ENCODE measurements at regions not wholly inside any gene's neighbourhood (a gene's known extent, or its start where the extent isn't known, plus 50 kb on each side); places are given as distances from the start of the nearest gene placed in this dataset.

DNA sequence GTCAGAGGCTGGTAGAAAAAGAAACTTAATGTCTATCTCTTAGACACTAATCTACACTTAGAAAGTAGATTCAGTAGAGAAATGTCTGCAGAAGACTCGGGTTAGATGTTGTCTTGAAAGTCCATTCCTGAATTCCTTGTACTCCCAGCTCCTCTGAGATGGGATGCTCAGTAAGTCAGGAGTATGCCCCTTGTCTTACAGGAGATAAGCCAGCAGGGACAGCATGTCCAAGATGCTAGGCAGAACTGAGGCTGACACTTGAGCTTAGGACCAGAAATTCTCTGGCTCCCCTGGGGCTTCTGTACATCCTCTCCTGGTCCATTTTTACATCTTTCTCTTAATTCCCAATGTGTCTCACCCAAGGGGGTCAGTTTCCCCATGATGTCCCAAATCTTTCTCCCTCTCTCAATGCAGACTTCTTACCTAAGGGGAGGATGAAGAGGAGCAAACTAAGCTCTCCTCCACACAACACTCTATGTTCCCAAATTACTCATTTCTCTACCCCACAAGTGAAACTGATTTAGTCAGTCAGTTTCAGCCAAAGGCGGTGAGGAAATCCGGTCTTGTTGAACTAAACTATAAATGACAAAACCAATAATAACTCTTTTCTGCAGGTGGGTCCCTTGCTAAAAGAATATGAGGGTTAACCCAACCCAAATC is 558.2 kb upstream of the DIPK2B start (continued):
- no peak for TF ChIP-seq NRL (CRISPR knock-in tag; IDR thresholded peaks at IDR 0.05; ENCODE audit: borderline replicate concordance)
- no peak for TF ChIP-seq ZNF281 (CRISPR knock-in tag; IDR thresholded peaks at IDR 0.05; ENCODE audit: borderline replicate concordance)
- TF ChIP-seq ZNF282 (IDR thresholded peaks at IDR 0.05; ENCODE audit: partially characterized antibody) = no peak
- no peak for TF ChIP-seq NR2F6 (IDR thresholded peaks at IDR 0.05)
- TF ChIP-seq NR2F6 (CRISPR knock-in tag; IDR thresholded peaks at IDR 0.05) = no peak
- no peak for TF ChIP-seq MTA3 (CRISPR knock-in tag; IDR thresholded peaks at IDR 0.05)
- TF ChIP-seq RBM22 (optimal IDR thresholded peaks at IDR 0.05; ENCODE audit: low read length) = no peak

GRCh38 chrX:45758319-45758718 is 557.6 kb upstream of the DIPK2B start:
- no peak overlapping the region for H3K4me3 ChIP-seq (replicated peaks in 1 of 3; ENCODE audit: insufficient read depth in 1 of 3, low read depth in 2 of 3, low read length in 3 of 3)
- no peak overlapping the region for H3K9ac ChIP-seq (ENCODE audit: insufficient read depth, low read depth, low read length)
- H4K20me1 ChIP-seq (ENCODE audit: insufficient read depth, low read length) = no peaks in the 10 kb centered on the region
- peaks cover 5% of the 10 kb centered on the region for H3K79me2 ChIP-seq (ENCODE audit: insufficient read depth, low read length)
- in situ Hi-C loops (cut with HindIII; ENCODE audit: extremely low pct_ligation_motif_present, low pct_unique_long_range_greater_than_20kb) = loop anchor here (25.0 kb wide), 1 partner anchor 246 kb away; no protein-coding TSS in a partner anchor
- ChIA-PET CTCF (ENCODE audit: low intra/inter-chr PET ratio, low total read pairs) (no interaction called here), POLR2A (no interaction called here)
- no TSS peak for BruUV-seq (replicated peaks)
- H3K4me1 ChIP-seq (ENCODE audit: insufficient read depth, low read length) = peaks cover 23% of the 10 kb centered on the region
- ATAC-seq = no peak
- no peak overlapping the region for H3K4me2 ChIP-seq (ENCODE audit: low read depth, low read length)
- no peaks in the 10 kb centered on the region for H3K9me3 ChIP-seq (ENCODE audit: low read length)
- no peak overlapping the region for H3K27ac ChIP-seq (ENCODE audit: extremely low read length, insufficient read depth, low read length)
- H3K36me3 ChIP-seq (replicated peaks in 1 of 2; ENCODE audit: control insufficient read depth in 1 of 2, insufficient read depth in 2 of 2, low read length in 2 of 2) = no peaks in the 10 kb centered on the region; a peak in 1 of 5 replicates
- no peak overlapping the region for H2AFZ ChIP-seq (ENCODE audit: low read length)
- DNase-seq (ENCODE audit: low spot score) = no peak
- 96% methylated on average over 5 of the region's 7 CpGs for WGBS (ENCODE audit: low lambda C conversion rate)
- H3K27me3 ChIP-seq (ENCODE audit: control insufficient read depth in 1 of 2, insufficient read depth in 2 of 2, low read length in 2 of 2) = no peaks in the 10 kb centered on the region
- intact Hi-C loops (cut with micrococcal nuclease; ENCODE audit: unreplicated experiment) = no loop called here
- FAIRE-seq = no peak
- TF ChIP-seq POLR2G (IDR thresholded peaks at IDR 0.05; ENCODE audit: low read depth, low read length) (no peak), POGZ (CRISPR knock-in tag; IDR thresholded peaks at IDR 0.05) (no peak), PBX2 (CRISPR knock-in tag; IDR thresholded peaks at IDR 0.05) (no peak), SP2 (CRISPR knock-in tag; IDR thresholded peaks at IDR 0.05) (no peak), ZNF234 (CRISPR knock-in tag; conservative IDR thresholded peaks at IDR 0.05) (no peak), ZNF646 (CRISPR knock-in tag; IDR thresholded peaks at IDR 0.05) (no peak), ATRX (CRISPR knock-in tag; IDR thresholded peaks at IDR 0.05; ENCODE audit: borderline replicate concordance) (no peak), ZSCAN29 (CRISPR knock-in tag; conservative IDR thresholded peaks at IDR 0.05) (no peak)
